ENCODE measurements at regions not wholly inside any gene's neighbourhood (a gene's known extent, or its start where the extent isn't known, plus 50 kb on each side); places are given as distances from the start of the nearest gene placed in this dataset.

GRCh38 chr12:115078990-115079389, 395.0 kb upstream of the TBX3 start:
- Histone ChIP-seq H3K9me3 (ENCODE audit: low read length) (no peaks in the 10 kb centered on the region), H4K20me1 (ENCODE audit: insufficient read depth) (no peaks in the 10 kb centered on the region), H3F3A (ENCODE audit: insufficient read depth, low read length, poor library complexity, severe bottlenecking) (no peaks in the 10 kb centered on the region), H3K4me2 (ENCODE audit: low read length) (no peak overlapping the region), H3K36me3 (ENCODE audit: insufficient read depth, low read length) (no peaks in the 10 kb centered on the region), H3K27me3 (ENCODE audit: insufficient read depth, low read depth, low read length) (no peaks in the 10 kb centered on the region), H3K9ac (ENCODE audit: low read length) (no peak overlapping the region), H3K27ac (ENCODE audit: low read length) (no peak overlapping the region), H2AFZ (ENCODE audit: low read depth, low read length) (no peak overlapping the region), H3K79me2 (replicated peaks; ENCODE audit: insufficient read depth, low read length) (no peaks in the 10 kb centered on the region), H3K4me3 (ENCODE audit: low read length) (no peak overlapping the region), H3K9me2 (ENCODE audit: insufficient read depth, low read length) (no peaks in the 10 kb centered on the region)
- TF ChIP-seq EZH2 (IDR thresholded peaks at IDR 0.05; ENCODE audit: borderline replicate concordance, insufficient read depth, low read length, poor library complexity, severe bottlenecking) (no peak), CTCF (IDR thresholded peaks at IDR 0.05; ENCODE audit: poor library complexity, severe bottlenecking) (no peak), TAF1 (IDR thresholded peaks at IDR 0.05; ENCODE audit: low read depth) (no peak), RAD21 (conservative IDR thresholded peaks at IDR 0.05) (no peak), SMC3 (conservative IDR thresholded peaks at IDR 0.05; ENCODE audit: poor library complexity) (no peak)

- H2AFZ ChIP-seq (ENCODE audit: low read depth, low read length): no peak overlapping the region
- no peaks in the 10 kb centered on the region for H3K9me3 ChIP-seq (ENCODE audit: low read length)
- H4K20me1 ChIP-seq (ENCODE audit: insufficient read depth): no peaks in the 10 kb centered on the region
- no peaks in the 10 kb centered on the region for H3K36me3 ChIP-seq (ENCODE audit: insufficient read depth, low read length)
- H3K4me2 ChIP-seq (ENCODE audit: low read length): no peak overlapping the region
- H3F3A ChIP-seq (ENCODE audit: insufficient read depth, low read length, poor library complexity, severe bottlenecking): no peaks in the 10 kb centered on the region
- H3K27me3 ChIP-seq (ENCODE audit: insufficient read depth, low read depth, low read length): no peaks in the 10 kb centered on the region
- TF ChIP-seq MXI1 (conservative IDR thresholded peaks at IDR 0.05; ENCODE audit: poor library complexity, severe bottlenecking): no peak
- TF ChIP-seq TAF1 (IDR thresholded peaks at IDR 0.05; ENCODE audit: low read depth): no peak
- no peak for TF ChIP-seq REST (IDR thresholded peaks at IDR 0.05; ENCODE audit: borderline replicate concordance)
- no peak for TF ChIP-seq EZH2 (IDR thresholded peaks at IDR 0.05; ENCODE audit: borderline replicate concordance, insufficient read depth, low read length, poor library complexity, severe bottlenecking)
- no peak for TF ChIP-seq RAD21 (conservative IDR thresholded peaks at IDR 0.05)
- no peak for TF ChIP-seq CTCF (IDR thresholded peaks at IDR 0.05; ENCODE audit: poor library complexity, severe bottlenecking)
- TF ChIP-seq POLR2AphosphoS5 (IDR thresholded peaks at IDR 0.05): no peak
- no peak for TF ChIP-seq EP300 (conservative IDR thresholded peaks at IDR 0.05; ENCODE audit: poor library complexity, severe bottlenecking)
- no peak for TF ChIP-seq SMC3 (conservative IDR thresholded peaks at IDR 0.05; ENCODE audit: poor library complexity)
- no peak overlapping the region for H3K27ac ChIP-seq (ENCODE audit: low read length)
- H3K9me2 ChIP-seq (ENCODE audit: insufficient read depth, low read length): no peaks in the 10 kb centered on the region
- H3K79me2 ChIP-seq (replicated peaks; ENCODE audit: insufficient read depth, low read length): no peaks in the 10 kb centered on the region
- no peak overlapping the region for H3K4me3 ChIP-seq (ENCODE audit: low read length)
- H3K9ac ChIP-seq (ENCODE audit: low read length): no peak overlapping the region
Measured at GRCh38 chr12:115078334-115078733, 394.4 kb upstream of the TBX3 start.
